ENCODE measurements at regions not wholly inside any gene's neighbourhood (a gene's known extent, or its start where the extent isn't known, plus 50 kb on each side); places are given as distances from the start of the nearest gene placed in this dataset.
A peak's percentile ranks its signal among the peaks of the same experiment; 100 is the strongest.

DNA sequence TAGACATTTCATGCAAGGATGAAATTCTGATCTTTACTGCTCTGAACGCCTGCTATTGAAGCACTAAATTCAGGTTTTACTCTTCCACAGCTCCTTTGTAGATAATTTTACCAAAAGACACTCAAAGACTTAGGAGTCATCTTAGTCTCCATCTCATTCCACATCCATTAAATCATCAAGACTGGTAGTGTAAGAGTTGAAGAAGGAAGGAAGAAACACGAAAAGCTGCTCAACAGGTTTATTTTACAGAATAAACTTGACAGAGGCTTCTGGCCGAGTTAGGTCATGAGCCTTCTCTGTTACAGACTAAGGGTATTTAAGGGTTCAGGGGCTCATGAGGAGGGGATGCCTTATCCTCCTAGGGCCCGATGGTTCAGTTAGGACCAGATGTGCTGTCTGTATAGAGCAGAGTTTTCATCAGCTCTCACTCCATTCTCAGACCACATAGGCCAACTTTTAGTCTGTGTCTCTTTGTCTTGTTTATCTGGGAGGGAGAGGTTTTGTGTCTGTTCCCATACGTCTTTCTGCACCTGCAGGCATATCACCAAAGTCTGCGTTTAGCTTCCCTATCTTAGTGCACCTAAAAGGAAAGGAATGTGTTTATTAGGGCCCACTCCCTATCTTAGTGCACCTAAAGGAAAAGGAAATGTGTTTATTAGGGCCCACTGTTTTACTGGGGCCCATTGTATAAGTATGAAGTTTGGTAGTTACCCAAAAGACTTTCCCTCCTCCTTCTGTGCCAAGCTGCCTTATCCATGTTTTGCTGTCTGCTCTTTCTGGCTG lies 57.4 kb upstream of the RGS18 start:
- no peak overlapping the region for H3K9ac ChIP-seq (ENCODE audit: insufficient read depth, low read length)

DNA sequence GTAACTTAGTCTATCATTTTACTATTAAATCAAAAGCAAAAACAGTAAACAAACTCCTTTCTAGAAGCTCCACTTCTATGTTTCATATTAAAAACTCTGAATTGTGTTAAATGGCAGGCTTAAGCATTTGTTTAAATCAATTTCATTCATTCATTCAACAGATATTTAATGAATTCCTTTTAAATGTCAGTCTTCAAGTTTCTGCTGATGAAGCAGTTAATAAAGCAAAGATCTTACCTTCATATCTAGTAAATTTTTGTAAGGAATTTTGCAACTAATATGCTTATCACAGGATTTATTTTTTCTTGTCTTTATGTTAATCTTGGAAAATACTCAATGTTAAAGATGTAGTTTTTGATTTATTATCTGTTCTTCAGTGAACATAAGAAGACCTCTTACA lies 54.1 kb upstream of the RGS18 start:
- H3K4me3 ChIP-seq (replicated peaks in 1 of 4; ENCODE audit: control extremely low read depth in 1 of 4, insufficient read depth in 1 of 4, low read depth in 3 of 4, low read length in 4 of 4) = no peak overlapping the region
- no peak overlapping the region for H3K4me2 ChIP-seq (ENCODE audit: extremely low read depth, insufficient read depth, low read length)
- no peak overlapping the region for H3K27ac ChIP-seq (ENCODE audit: insufficient read depth, low read length)

More for the DNA sequence above, 57.4 kb upstream of the RGS18 start:
- no peak overlapping the region for H2AFZ ChIP-seq (ENCODE audit: low read length)
- H3K4me3 ChIP-seq (replicated peaks in 1 of 4; ENCODE audit: control extremely low read depth in 1 of 4, insufficient read depth in 1 of 4, low read depth in 3 of 4, low read length in 4 of 4) = no peak overlapping the region
- no peak for TF ChIP-seq EZH2 (IDR thresholded peaks at IDR 0.05; ENCODE audit: low read length, missing control alignments)
- TF ChIP-seq, protein P1, sequence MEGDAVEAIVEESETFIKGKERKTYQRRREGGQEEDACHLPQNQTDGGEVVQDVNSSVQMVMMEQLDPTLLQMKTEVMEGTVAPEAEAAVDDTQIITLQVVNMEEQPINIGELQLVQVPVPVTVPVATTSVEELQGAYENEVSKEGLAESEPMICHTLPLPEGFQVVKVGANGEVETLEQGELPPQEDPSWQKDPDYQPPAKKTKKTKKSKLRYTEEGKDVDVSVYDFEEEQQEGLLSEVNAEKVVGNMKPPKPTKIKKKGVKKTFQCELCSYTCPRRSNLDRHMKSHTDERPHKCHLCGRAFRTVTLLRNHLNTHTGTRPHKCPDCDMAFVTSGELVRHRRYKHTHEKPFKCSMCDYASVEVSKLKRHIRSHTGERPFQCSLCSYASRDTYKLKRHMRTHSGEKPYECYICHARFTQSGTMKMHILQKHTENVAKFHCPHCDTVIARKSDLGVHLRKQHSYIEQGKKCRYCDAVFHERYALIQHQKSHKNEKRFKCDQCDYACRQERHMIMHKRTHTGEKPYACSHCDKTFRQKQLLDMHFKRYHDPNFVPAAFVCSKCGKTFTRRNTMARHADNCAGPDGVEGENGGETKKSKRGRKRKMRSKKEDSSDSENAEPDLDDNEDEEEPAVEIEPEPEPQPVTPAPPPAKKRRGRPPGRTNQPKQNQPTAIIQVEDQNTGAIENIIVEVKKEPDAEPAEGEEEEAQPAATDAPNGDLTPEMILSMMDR (conservative IDR thresholded peaks at IDR 0.05 in 1 of 2, IDR thresholded peaks at IDR 0.05 in 1 of 2; ENCODE audit: low read depth in 1 of 2, low read length in 2 of 2) = no peak
- H3K36me3 ChIP-seq (ENCODE audit: control insufficient read depth, insufficient read depth, low read length) = no peaks in the 10 kb centered on the region
- DNase-seq (ENCODE audit: low read depth in 2 of 2) = no peak
- no peaks in the 10 kb centered on the region for H3K27me3 ChIP-seq (ENCODE audit: control insufficient read depth, insufficient read depth, low read length)
- no peak overlapping the region for H3K4me2 ChIP-seq (ENCODE audit: extremely low read depth, insufficient read depth, low read length)
- no peaks in the 10 kb centered on the region for H3K79me2 ChIP-seq (ENCODE audit: control insufficient read depth, insufficient read depth, low read length)
- H3K4me1 ChIP-seq (ENCODE audit: control insufficient read depth, extremely low read depth, insufficient read depth, low read length) = no peaks in the 10 kb centered on the region
- no peaks in the 10 kb centered on the region for H4K20me1 ChIP-seq (ENCODE audit: control insufficient read depth, extremely low read depth, insufficient read depth, low read length)
- no peak overlapping the region for H3K27ac ChIP-seq (ENCODE audit: insufficient read depth, low read length)
- no peaks in the 10 kb centered on the region for H3K9me3 ChIP-seq (ENCODE audit: control insufficient read depth, insufficient read depth, low read depth, low read length)

DNA sequence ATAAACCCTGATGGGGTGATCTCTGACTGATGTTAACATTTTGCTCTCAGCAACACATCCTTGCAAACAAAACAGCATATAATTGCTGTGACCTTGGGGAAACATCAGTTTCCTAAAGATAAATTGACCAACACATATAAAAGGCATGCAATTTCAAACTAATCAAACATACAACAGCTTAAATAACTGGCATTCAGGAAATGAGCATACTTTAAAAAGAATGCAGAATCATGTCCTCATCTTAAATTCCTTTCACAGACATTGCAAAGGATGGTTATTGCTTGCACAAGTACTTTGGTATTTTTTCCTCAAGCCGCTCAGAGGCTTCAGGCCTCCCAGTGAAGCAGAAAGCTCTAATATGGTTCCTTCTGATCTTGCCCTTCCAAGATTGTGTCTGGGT lies 53.4 kb upstream of the RGS18 start:
- no peak overlapping the region for H3K9ac ChIP-seq (ENCODE audit: insufficient read depth, low read length)
- no peaks in the 10 kb centered on the region for H3K79me2 ChIP-seq (ENCODE audit: control insufficient read depth, insufficient read depth, low read length)
- H3K4me3 ChIP-seq (replicated peaks in 1 of 4; ENCODE audit: control extremely low read depth in 1 of 4, insufficient read depth in 1 of 4, low read depth in 3 of 4, low read length in 4 of 4) = no peak overlapping the region
- no peaks in the 10 kb centered on the region for H3K36me3 ChIP-seq (ENCODE audit: control insufficient read depth, insufficient read depth, low read length)
- no peaks in the 10 kb centered on the region for H4K20me1 ChIP-seq (ENCODE audit: control insufficient read depth, extremely low read depth, insufficient read depth, low read length)
- H3K27me3 ChIP-seq (ENCODE audit: control insufficient read depth, insufficient read depth, low read length) = no peaks in the 10 kb centered on the region
- H2AFZ ChIP-seq (ENCODE audit: low read length) = no peak overlapping the region
- peak; percentile 65 to 81 for DNase-seq (ENCODE audit: low read depth in 2 of 2)
- H3K27ac ChIP-seq (ENCODE audit: insufficient read depth, low read length) = no peak overlapping the region
- H3K9me3 ChIP-seq (ENCODE audit: control insufficient read depth, insufficient read depth, low read depth, low read length) = no peaks in the 10 kb centered on the region
- no peaks in the 10 kb centered on the region for H3K4me1 ChIP-seq (ENCODE audit: control insufficient read depth, extremely low read depth, insufficient read depth, low read length)
- TF ChIP-seq EZH2 (IDR thresholded peaks at IDR 0.05; ENCODE audit: low read length, missing control alignments) = no peak
- TF ChIP-seq, protein P1 (conservative IDR thresholded peaks at IDR 0.05 in 1 of 2, IDR thresholded peaks at IDR 0.05 in 1 of 2; ENCODE audit: low read depth in 1 of 2, low read length in 2 of 2) = no peak
- no peak overlapping the region for H3K4me2 ChIP-seq (ENCODE audit: extremely low read depth, insufficient read depth, low read length)

More for the DNA sequence above, 54.1 kb upstream of the RGS18 start:
- H3K36me3 ChIP-seq (ENCODE audit: control insufficient read depth, insufficient read depth, low read length) = no peaks in the 10 kb centered on the region
- no peaks in the 10 kb centered on the region for H3K79me2 ChIP-seq (ENCODE audit: control insufficient read depth, insufficient read depth, low read length)
- H3K4me1 ChIP-seq (ENCODE audit: control insufficient read depth, extremely low read depth, insufficient read depth, low read length) = no peaks in the 10 kb centered on the region
- no peak overlapping the region for H3K9ac ChIP-seq (ENCODE audit: insufficient read depth, low read length)
- no peaks in the 10 kb centered on the region for H4K20me1 ChIP-seq (ENCODE audit: control insufficient read depth, extremely low read depth, insufficient read depth, low read length)
- H3K27me3 ChIP-seq (ENCODE audit: control insufficient read depth, insufficient read depth, low read length) = no peaks in the 10 kb centered on the region
- no peak for DNase-seq (ENCODE audit: low read depth in 2 of 2)
- H3K9me3 ChIP-seq (ENCODE audit: control insufficient read depth, insufficient read depth, low read depth, low read length) = no peaks in the 10 kb centered on the region
- no peak for TF ChIP-seq EZH2 (IDR thresholded peaks at IDR 0.05; ENCODE audit: low read length, missing control alignments)
- TF ChIP-seq, protein P1 (conservative IDR thresholded peaks at IDR 0.05 in 1 of 2, IDR thresholded peaks at IDR 0.05 in 1 of 2; ENCODE audit: low read depth in 1 of 2, low read length in 2 of 2) = no peak
- H2AFZ ChIP-seq (ENCODE audit: low read length) = no peak overlapping the region

All from fibroblast of lung (primary cell).